Activated CD8-positive, alpha-beta memory T cell treated with anti-CD3 and anti-CD28 coated beads for 24 hours (primary cell): ENCODE measurements at regions not wholly inside any gene's neighbourhood (a gene's known extent, or its start where the extent isn't known, plus 50 kb on each side); places are given as distances from the start of the nearest gene placed in this dataset.

Experiments
- DNase-seq: peaks from one replicate; pipeline ENCODE4 v3.0.0-alpha.2; 2020

GRCh38 chr4:189305500-189305899, 635.2 kb upstream of the FRG1 start:
- DNase-seq: no peak

GRCh38 chr4:189311251-189311650, 629.4 kb upstream of the FRG1 start:
- DNase-seq: no peak

GRCh38 chr4:189313064-189313463, 627.6 kb upstream of the FRG1 start:
- no peak for DNase-seq

- DNase-seq: no peak
Observed at GRCh38 chr4:189313861-189314513, 626.7 kb upstream of the FRG1 start.

- DNase-seq: no peak
Observed at GRCh38 chr4:189322426-189322825, 618.2 kb upstream of the FRG1 start.

GRCh38 chr4:189341881-189342280, 598.8 kb upstream of the FRG1 start:
- no peak for DNase-seq

- no peak for DNase-seq
Observed at GRCh38 chr4:189355590-189355989, 585.1 kb upstream of the FRG1 start.

- no peak for DNase-seq
Observed at GRCh38 chr4:189362364-189362763, 578.3 kb upstream of the FRG1 start.

- DNase-seq: no peak
Observed at GRCh38 chr4:189364032-189364449, 576.6 kb upstream of the FRG1 start.

- DNase-seq: no peak
Observed at GRCh38 chr4:189365451-189365850, 575.2 kb upstream of the FRG1 start.

GRCh38 chr4:189367832-189368231, 572.8 kb upstream of the FRG1 start:
- no peak for DNase-seq

- DNase-seq: no peak
Observed at GRCh38 chr4:189374176-189374575, 566.5 kb upstream of the FRG1 start.

GRCh38 chr4:189376901-189377300, 563.8 kb upstream of the FRG1 start:
- DNase-seq: no peak

- DNase-seq: no peak
Observed at GRCh38 chr4:189377569-189377968, 563.1 kb upstream of the FRG1 start.

GRCh38 chr4:189385098-189385497, 555.6 kb upstream of the FRG1 start:
- no peak for DNase-seq

- DNase-seq: no peak
Observed at GRCh38 chr4:189385579-189385978, 555.1 kb upstream of the FRG1 start.

GRCh38 chr4:189396435-189396834, 544.2 kb upstream of the FRG1 start:
- no peak for DNase-seq

GRCh38 chr4:189404271-189404670, 536.4 kb upstream of the FRG1 start:
- DNase-seq: no peak

GRCh38 chr4:189409158-189409557, 531.5 kb upstream of the FRG1 start:
- DNase-seq: no peak

- no peak for DNase-seq
Observed at GRCh38 chr4:189414021-189414420, 526.7 kb upstream of the FRG1 start.

- no peak for DNase-seq
Observed at GRCh38 chr4:189420572-189420971, 520.1 kb upstream of the FRG1 start.

- no peak for DNase-seq
Observed at GRCh38 chr4:189436207-189436606, 504.5 kb upstream of the FRG1 start.

- no peak for DNase-seq
Observed at GRCh38 chr4:189440716-189441115, 500.0 kb upstream of the FRG1 start.

- DNase-seq: no peak
Observed at GRCh38 chr4:189443341-189443740, 497.3 kb upstream of the FRG1 start.

- no peak for DNase-seq
Observed at GRCh38 chr4:189445613-189446012, 495.1 kb upstream of the FRG1 start.

GRCh38 chr4:189463734-189464133, 476.9 kb upstream of the FRG1 start:
- no peak for DNase-seq
